HG02884 (cell line): ENCODE measurements at regions not wholly inside any gene's neighbourhood (a gene's known extent, or its start where the extent isn't known, plus 50 kb on each side); places are given as distances from the start of the nearest gene placed in this dataset.
A peak's percentile ranks its signal among the peaks of the same experiment; 100 is the strongest.
"Not testable (repeated sequence)": the region's sequence is repeated elsewhere in the genome, so short reads cannot be mapped to it uniquely, and the experiment has no call there.

ENCODE experiments used
- ATAC-seq: cut with Tn5 transposase; IDR thresholded peaks from one replicate; pipeline ENCODE4 v1.9.1; 2021; ENCODE audit warnings: mild to moderate bottlenecking, moderate library complexity; ENCODE audit not compliant: unreplicated experiment

- ATAC-seq = no peak
These were observed 126.5 kb upstream of the MEX3C start for GRCh38 chr18:51323961-51324360.

GRCh38 chr18:51330148-51330547 is 132.7 kb upstream of the MEX3C start:
- no peak for ATAC-seq

GRCh38 chr18:51330739-51331138 is 133.3 kb upstream of the MEX3C start:
- no peak for ATAC-seq

- ATAC-seq = no peak
These were observed 139.9 kb upstream of the MEX3C start for GRCh38 chr18:51337406-51337805.

GRCh38 chr18:51339856-51340255 is 142.4 kb upstream of the MEX3C start:
- no peak for ATAC-seq

GRCh38 chr18:51340332-51340731 is 142.9 kb upstream of the MEX3C start:
- ATAC-seq = no peak

- no peak for ATAC-seq
These were observed 145.3 kb upstream of the MEX3C start for GRCh38 chr18:51342815-51343214.

- ATAC-seq = no peak
These were observed 148.4 kb upstream of the MEX3C start for GRCh38 chr18:51345848-51346391.

GRCh38 chr18:51346404-51346803 is 148.9 kb upstream of the MEX3C start:
- ATAC-seq = no peak

GRCh38 chr18:51350081-51350480 is 152.6 kb upstream of the MEX3C start:
- ATAC-seq = no peak

- no peak for ATAC-seq
These were observed 158.4 kb upstream of the MEX3C start for GRCh38 chr18:51355841-51356240.

GRCh38 chr18:51360301-51360700 is 162.8 kb upstream of the MEX3C start:
- not testable (repeated sequence) for ATAC-seq

- ATAC-seq = peak; percentile 67
These were observed 163.8 kb upstream of the MEX3C start for GRCh38 chr18:51361130-51361860.

GRCh38 chr18:51363384-51363783 is 165.9 kb upstream of the MEX3C start:
- ATAC-seq = no peak

- ATAC-seq = no peak
These were observed 173.5 kb upstream of the MEX3C start for GRCh38 chr18:51370996-51371395.

- ATAC-seq = no peak
These were observed 174.4 kb upstream of the MEX3C start for GRCh38 chr18:51371929-51372328.

- ATAC-seq = no peak
These were observed 184.6 kb upstream of the MEX3C start for GRCh38 chr18:51382081-51382480.

GRCh38 chr18:51383116-51383515 is 185.6 kb upstream of the MEX3C start:
- no peak for ATAC-seq

GRCh38 chr18:51383711-51384110 is 186.2 kb upstream of the MEX3C start:
- no peak for ATAC-seq

GRCh38 chr18:51385270-51385669 is 187.8 kb upstream of the MEX3C start:
- no peak for ATAC-seq

- ATAC-seq = no peak
These were observed 193.2 kb upstream of the MEX3C start for GRCh38 chr18:51390702-51391101.

- ATAC-seq = no peak
These were observed 193.7 kb upstream of the MEX3C start for GRCh38 chr18:51391215-51391614.

- no peak for ATAC-seq
These were observed 194.2 kb upstream of the MEX3C start for GRCh38 chr18:51391731-51392130.
